ENCODE measurements at regions not wholly inside any gene's neighbourhood (a gene's known extent, or its start where the extent isn't known, plus 50 kb on each side); places are given as distances from the start of the nearest gene placed in this dataset.

GRCh38 chr7:27299861-27300260 lies 57.3 kb downstream of the EVX1 start:
- DNase-seq (ENCODE audit: low spot score): no peak

GRCh38 chr7:27300421-27300820 lies 57.8 kb downstream of the EVX1 start:
- DNase-seq (ENCODE audit: low spot score): no peak

- DNase-seq (ENCODE audit: low spot score): no peak
These were observed 60.0 kb downstream of the EVX1 start for GRCh38 chr7:27302590-27302989.

GRCh38 chr7:27303026-27303425 lies 60.4 kb downstream of the EVX1 start:
- no peak for DNase-seq (ENCODE audit: low spot score)

GRCh38 chr7:27305854-27306253 lies 63.3 kb downstream of the EVX1 start:
- no peak for DNase-seq (ENCODE audit: low spot score)

- DNase-seq (ENCODE audit: low spot score): no peak
These were observed 70.2 kb downstream of the EVX1 start for GRCh38 chr7:27312820-27313219.

GRCh38 chr7:27314111-27314510 lies 71.5 kb downstream of the EVX1 start:
- no peak for DNase-seq (ENCODE audit: low spot score)

- no peak for DNase-seq (ENCODE audit: low spot score)
These were observed 72.5 kb downstream of the EVX1 start for GRCh38 chr7:27315066-27315465.

- no peak for DNase-seq (ENCODE audit: low spot score)
These were observed 73.7 kb downstream of the EVX1 start for GRCh38 chr7:27316311-27316710.

GRCh38 chr7:27324246-27324645 lies 81.6 kb downstream of the EVX1 start:
- DNase-seq (ENCODE audit: low spot score): no peak

- DNase-seq (ENCODE audit: low spot score): no peak
These were observed 87.3 kb downstream of the EVX1 start for GRCh38 chr7:27329909-27330308.

- no peak for DNase-seq (ENCODE audit: low spot score)
These were observed 96.9 kb downstream of the EVX1 start for GRCh38 chr7:27339478-27339877.

- DNase-seq (ENCODE audit: low spot score): no peak
These were observed 101.9 kb downstream of the EVX1 start for GRCh38 chr7:27344471-27344870.

- no peak for DNase-seq (ENCODE audit: low spot score)
These were observed 102.7 kb downstream of the EVX1 start for GRCh38 chr7:27345164-27345887.

- no peak for DNase-seq (ENCODE audit: low spot score)
These were observed 103.4 kb downstream of the EVX1 start for GRCh38 chr7:27345997-27346396.

- DNase-seq (ENCODE audit: low spot score): no peak
These were observed 104.1 kb downstream of the EVX1 start for GRCh38 chr7:27346531-27347275.

GRCh38 chr7:27347276-27347640 lies 104.7 kb downstream of the EVX1 start:
- no peak for DNase-seq (ENCODE audit: low spot score)

- DNase-seq (ENCODE audit: low spot score): no peak
These were observed 107.0 kb downstream of the EVX1 start for GRCh38 chr7:27349621-27350020.

GRCh38 chr7:27351137-27351536 lies 108.5 kb downstream of the EVX1 start:
- DNase-seq (ENCODE audit: low spot score): no peak

- no peak for DNase-seq (ENCODE audit: low spot score)
These were observed 109.2 kb downstream of the EVX1 start for GRCh38 chr7:27351786-27352185.

- no peak for DNase-seq (ENCODE audit: low spot score)
These were observed 116.9 kb downstream of the EVX1 start for GRCh38 chr7:27359181-27360125.

- DNase-seq (ENCODE audit: low spot score): no peak
These were observed 118.9 kb downstream of the EVX1 start for GRCh38 chr7:27361522-27361921.
